Suprapubic skin (tissue), 4 donors: ENCODE measurements at regions not wholly inside any gene's neighbourhood (a gene's known extent, or its start where the extent isn't known, plus 50 kb on each side); places are given as distances from the start of the nearest gene placed in this dataset.

Experiments
- DNase-seq, 2 donors: peaks; one replicate each; pipeline ENCODE4 v3.0.0-alpha.2; 2019; ENCODE audit warnings: low spot score in 2 of 2
- H3K27ac ChIP-seq: fragments of 200-600 bp; sonication (generic); one replicate; pipeline ENCODE4 v1.5.1; 2019
- H3K27me3 ChIP-seq: fragments of 200-600 bp; sonication (generic); one replicate; pipeline ENCODE4 v1.5.1; 2019
- H3K36me3 ChIP-seq: fragments of 200-600 bp; sonication (generic); one replicate; pipeline ENCODE4 v1.5.1; 2019
- H3K4me1 ChIP-seq: fragments of 200-600 bp; sonication (generic); one replicate; pipeline ENCODE4 v1.5.1; 2019
- H3K4me3 ChIP-seq: fragments of 200-600 bp; sonication (generic); one replicate; pipeline ENCODE4 v1.5.1; 2019; ENCODE audit warnings: mild to moderate bottlenecking
- H3K9me3 ChIP-seq: fragments of 200-600 bp; sonication (generic); one replicate; pipeline ENCODE4 v1.5.1; 2019
- CTCF ChIP-seq, 2 donors: fragments of 200-600 bp in 1 of 2; fragments of 450-650 bp in 1 of 2; sonication (generic) in 1 of 2; IDR thresholded peaks; one replicate each; pipeline ENCODE4 v1.5.1; 2016 to 2019; ENCODE audit warnings: antibody characterized with exemption in 2 of 2, mild to moderate bottlenecking in 1 of 2, moderate library complexity in 1 of 2
- EP300 ChIP-seq: sonication (generic); formaldehyde crosslinking; IDR thresholded peaks from one replicate; pipeline ENCODE4 v1.6.1; 2017; ENCODE audit warnings: antibody characterized with exemption
- POLR2A ChIP-seq, 2 donors: fragments of 450-650 bp; IDR thresholded peaks; one replicate each; pipeline ENCODE4 v1.6.1; 2017; ENCODE audit warnings: antibody characterized with exemption in 2 of 2, mild to moderate bottlenecking in 2 of 2, moderate library complexity in 2 of 2
- POLR2AphosphoS5 ChIP-seq, 3 donors: sonication (generic); formaldehyde crosslinking; IDR thresholded peaks; one replicate each; pipeline ENCODE4 v1.6.1; 2017; ENCODE audit warnings: antibody characterized with exemption in 3 of 3
- WGBS: methylation state at CpG from one replicate; pipeline ENCODE4 v1.1.5; 2018; 5-methylcytosine and 5-hydroxymethylcytosine counted together

- TF ChIP-seq POLR2AphosphoS5 (IDR thresholded peaks at IDR 0.05) (no peak), EP300 (no peak), POLR2A (IDR thresholded peaks at IDR 0.05) (no peak), CTCF (IDR thresholded peaks at IDR 0.05) (no peak)
- Histone ChIP-seq H3K27ac (no peak overlapping the region), H3K9me3 (no peaks in the 10 kb centered on the region), H3K36me3 (no peaks in the 10 kb centered on the region), H3K4me3 (no peak overlapping the region), H3K4me1 (no peaks in the 10 kb centered on the region), H3K27me3 (no peaks in the 10 kb centered on the region)
- no peak for DNase-seq
- WGBS: 71% methylated on average over 6 of the region's 6 CpGs
These were observed 516.9 kb upstream of the LRRN3 start for GRCh38 chr7:110573862-110574528.

GRCh38 chr7:110587294-110587693 lies 503.6 kb upstream of the LRRN3 start:
- no peaks in the 10 kb centered on the region for H3K9me3 ChIP-seq
- no peak for DNase-seq

GRCh38 chr7:110590415-110590814 lies 500.5 kb upstream of the LRRN3 start:
- Histone ChIP-seq H3K27me3 (no peaks in the 10 kb centered on the region), H3K4me1 (no peaks in the 10 kb centered on the region), H3K4me3 (no peak overlapping the region), H3K9me3 (no peaks in the 10 kb centered on the region), H3K27ac (no peak overlapping the region), H3K36me3 (no peaks in the 10 kb centered on the region)
- no peak for DNase-seq
- TF ChIP-seq POLR2AphosphoS5 (IDR thresholded peaks at IDR 0.05): no peak
- WGBS: 89% methylated on average over 5 of the region's 5 CpGs

More at GRCh38 chr7:110587294-110587693, 503.6 kb upstream of the LRRN3 start:
- TF ChIP-seq CTCF (IDR thresholded peaks at IDR 0.05): no peak
- no peak for TF ChIP-seq EP300
- H3K27me3 ChIP-seq: no peaks in the 10 kb centered on the region
- H3K36me3 ChIP-seq: no peaks in the 10 kb centered on the region
- no peaks in the 10 kb centered on the region for H3K4me1 ChIP-seq
- no peak overlapping the region for H3K27ac ChIP-seq
- H3K4me3 ChIP-seq: no peak overlapping the region

- 76% methylated on average over 4 of the region's 4 CpGs for WGBS
- Histone ChIP-seq H3K27ac (no peak overlapping the region), H3K4me1 (no peaks in the 10 kb centered on the region), H3K9me3 (no peaks in the 10 kb centered on the region), H3K4me3 (no peak overlapping the region), H3K27me3 (no peaks in the 10 kb centered on the region), H3K36me3 (no peaks in the 10 kb centered on the region)
- no peak for TF ChIP-seq POLR2AphosphoS5 (IDR thresholded peaks at IDR 0.05)
- TF ChIP-seq POLR2A (IDR thresholded peaks at IDR 0.05): no peak
- no peak for TF ChIP-seq CTCF (IDR thresholded peaks at IDR 0.05)
- TF ChIP-seq EP300: no peak
- no peak for DNase-seq
These were observed 499.6 kb upstream of the LRRN3 start for GRCh38 chr7:110591341-110591740.

- TF ChIP-seq POLR2A (IDR thresholded peaks at IDR 0.05) (no peak), EP300 (no peak), POLR2AphosphoS5 (IDR thresholded peaks at IDR 0.05) (no peak), CTCF (IDR thresholded peaks at IDR 0.05) (no peak)
- H3K27ac ChIP-seq: no peak overlapping the region
- WGBS: 74% methylated on average over 1 of the region's 1 CpG
- no peak for DNase-seq
- H3K4me3 ChIP-seq: no peak overlapping the region
- no peaks in the 10 kb centered on the region for H3K9me3 ChIP-seq
- H3K4me1 ChIP-seq: no peaks in the 10 kb centered on the region
- no peaks in the 10 kb centered on the region for H3K27me3 ChIP-seq
- H3K36me3 ChIP-seq: no peaks in the 10 kb centered on the region
These were observed 498.4 kb upstream of the LRRN3 start for GRCh38 chr7:110592557-110592956.

- no peaks in the 10 kb centered on the region for H3K9me3 ChIP-seq
- TF ChIP-seq CTCF (IDR thresholded peaks at IDR 0.05): no peak
- no peak for TF ChIP-seq POLR2A (IDR thresholded peaks at IDR 0.05)
- TF ChIP-seq POLR2AphosphoS5 (IDR thresholded peaks at IDR 0.05): no peak
- TF ChIP-seq EP300: no peak
- WGBS: 100% methylated on average over 1 of the region's 1 CpG
- no peaks in the 10 kb centered on the region for H3K27me3 ChIP-seq
- no peak for DNase-seq
- H3K36me3 ChIP-seq: no peaks in the 10 kb centered on the region
- H3K4me3 ChIP-seq: no peak overlapping the region
- H3K4me1 ChIP-seq: no peaks in the 10 kb centered on the region
- H3K27ac ChIP-seq: no peak overlapping the region
These were observed 497.6 kb upstream of the LRRN3 start for GRCh38 chr7:110593355-110593754.
